ENCODE measurements at regions not wholly inside any gene's neighbourhood (a gene's known extent, or its start where the extent isn't known, plus 50 kb on each side); places are given as distances from the start of the nearest gene placed in this dataset.

- H3K4me1 ChIP-seq (ENCODE audit: insufficient read depth, low read length) = no peaks in the 10 kb centered on the region
- TF ChIP-seq MXD3 (CRISPR knock-in tag; IDR thresholded peaks at IDR 0.05) (no peak), ASH2L (IDR thresholded peaks at IDR 0.05; ENCODE audit: insufficient read length, low read depth, low read length) (no peak), POGK (CRISPR knock-in tag; conservative IDR thresholded peaks at IDR 0.05) (no peak), ZZZ3 (CRISPR knock-in tag; IDR thresholded peaks at IDR 0.05; ENCODE audit: borderline replicate concordance) (no peak), PITX1 (CRISPR knock-in tag; IDR thresholded peaks at IDR 0.05) (no peak), ZKSCAN5 (CRISPR knock-in tag; IDR thresholded peaks at IDR 0.05) (no peak), ZNF713 (CRISPR knock-in tag; IDR thresholded peaks at IDR 0.05) (no peak)
- no peaks in the 10 kb centered on the region for H3K9me3 ChIP-seq (ENCODE audit: low read length)
- no peaks in the 10 kb centered on the region for H3K36me3 ChIP-seq (replicated peaks in 1 of 2; ENCODE audit: control insufficient read depth in 1 of 2, insufficient read depth in 2 of 2, low read length in 2 of 2)
- ChIA-PET CTCF (ENCODE audit: low intra/inter-chr PET ratio, low total read pairs) (no interaction called here), POLR2A (no interaction called here)
- no peak overlapping the region for H3K27ac ChIP-seq (ENCODE audit: extremely low read length, insufficient read depth, low read length)
- H3K79me2 ChIP-seq (ENCODE audit: insufficient read depth, low read length) = no peaks in the 10 kb centered on the region
- no peak overlapping the region for H3K4me2 ChIP-seq (ENCODE audit: low read depth, low read length)
- ATAC-seq (no peak), DNase-seq (ENCODE audit: low spot score) (no peak), FAIRE-seq (no peak)
- intact Hi-C loops (cut with micrococcal nuclease; ENCODE audit: unreplicated experiment) = no loop called here
- no peaks in the 10 kb centered on the region for H4K20me1 ChIP-seq (ENCODE audit: insufficient read depth, low read length)
- H3K27me3 ChIP-seq (ENCODE audit: control insufficient read depth in 1 of 2, insufficient read depth in 2 of 2, low read length in 2 of 2) = no peaks in the 10 kb centered on the region
- H3K9ac ChIP-seq (ENCODE audit: insufficient read depth, low read depth, low read length) = no peak overlapping the region
- H3K4me3 ChIP-seq (replicated peaks in 1 of 3; ENCODE audit: insufficient read depth in 1 of 3, low read depth in 2 of 3, low read length in 3 of 3) = no peak overlapping the region
- BruUV-seq (replicated peaks) = no TSS peak
- in situ Hi-C loops (cut with HindIII; ENCODE audit: extremely low pct_ligation_motif_present, low pct_unique_long_range_greater_than_20kb) = no loop called here
- 0% methylated on average over 1 of the region's 1 CpG for WGBS (ENCODE audit: low lambda C conversion rate)
- no peak overlapping the region for H2AFZ ChIP-seq (ENCODE audit: low read length)
These were observed 155.9 kb downstream of the OXSM start for GRCh38 chr3:25945836-25946235.

- Histone ChIP-seq H3K4me3 (replicated peaks in 1 of 3; ENCODE audit: insufficient read depth in 1 of 3, low read depth in 2 of 3, low read length in 3 of 3) (no peak overlapping the region), H3K4me1 (ENCODE audit: insufficient read depth, low read length) (no peaks in the 10 kb centered on the region), H3K79me2 (ENCODE audit: insufficient read depth, low read length) (no peaks in the 10 kb centered on the region), H3K27ac (ENCODE audit: extremely low read length, insufficient read depth, low read length) (no peak overlapping the region), H2AFZ (ENCODE audit: low read length) (no peak overlapping the region), H4K20me1 (ENCODE audit: insufficient read depth, low read length) (no peaks in the 10 kb centered on the region), H3K36me3 (replicated peaks in 1 of 2; ENCODE audit: control insufficient read depth in 1 of 2, insufficient read depth in 2 of 2, low read length in 2 of 2) (no peaks in the 10 kb centered on the region), H3K4me2 (ENCODE audit: low read depth, low read length) (no peak overlapping the region), H3K9ac (ENCODE audit: insufficient read depth, low read depth, low read length) (no peak overlapping the region), H3K9me3 (ENCODE audit: low read length) (no peaks in the 10 kb centered on the region), H3K27me3 (ENCODE audit: control insufficient read depth in 1 of 2, insufficient read depth in 2 of 2, low read length in 2 of 2) (no peaks in the 10 kb centered on the region)
- 0% methylated on average over 2 of the region's 2 CpGs for WGBS (ENCODE audit: low lambda C conversion rate)
- intact Hi-C loops (cut with micrococcal nuclease; ENCODE audit: unreplicated experiment) (no loop called here), in situ Hi-C loops (cut with HindIII; ENCODE audit: extremely low pct_ligation_motif_present, low pct_unique_long_range_greater_than_20kb) (no loop called here)
- no peak for TF ChIP-seq NCOR1 (IDR thresholded peaks at IDR 0.05; ENCODE audit: borderline replicate concordance, low read length)
- no peak for TF ChIP-seq ZMAT3 (CRISPR knock-in tag; conservative IDR thresholded peaks at IDR 0.05)
- TF ChIP-seq DMAP1 (CRISPR knock-in tag; IDR thresholded peaks at IDR 0.05) = no peak
- TF ChIP-seq, protein P1, sequence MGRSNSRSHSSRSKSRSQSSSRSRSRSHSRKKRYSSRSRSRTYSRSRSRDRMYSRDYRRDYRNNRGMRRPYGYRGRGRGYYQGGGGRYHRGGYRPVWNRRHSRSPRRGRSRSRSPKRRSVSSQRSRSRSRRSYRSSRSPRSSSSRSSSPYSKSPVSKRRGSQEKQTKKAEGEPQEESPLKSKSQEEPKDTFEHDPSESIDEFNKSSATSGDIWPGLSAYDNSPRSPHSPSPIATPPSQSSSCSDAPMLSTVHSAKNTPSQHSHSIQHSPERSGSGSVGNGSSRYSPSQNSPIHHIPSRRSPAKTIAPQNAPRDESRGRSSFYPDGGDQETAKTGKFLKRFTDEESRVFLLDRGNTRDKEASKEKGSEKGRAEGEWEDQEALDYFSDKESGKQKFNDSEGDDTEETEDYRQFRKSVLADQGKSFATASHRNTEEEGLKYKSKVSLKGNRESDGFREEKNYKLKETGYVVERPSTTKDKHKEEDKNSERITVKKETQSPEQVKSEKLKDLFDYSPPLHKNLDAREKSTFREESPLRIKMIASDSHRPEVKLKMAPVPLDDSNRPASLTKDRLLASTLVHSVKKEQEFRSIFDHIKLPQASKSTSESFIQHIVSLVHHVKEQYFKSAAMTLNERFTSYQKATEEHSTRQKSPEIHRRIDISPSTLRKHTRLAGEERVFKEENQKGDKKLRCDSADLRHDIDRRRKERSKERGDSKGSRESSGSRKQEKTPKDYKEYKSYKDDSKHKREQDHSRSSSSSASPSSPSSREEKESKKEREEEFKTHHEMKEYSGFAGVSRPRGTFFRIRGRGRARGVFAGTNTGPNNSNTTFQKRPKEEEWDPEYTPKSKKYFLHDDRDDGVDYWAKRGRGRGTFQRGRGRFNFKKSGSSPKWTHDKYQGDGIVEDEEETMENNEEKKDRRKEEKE (IDR thresholded peaks at IDR 0.05) = no peak
- TF ChIP-seq MYPOP (CRISPR knock-in tag; IDR thresholded peaks at IDR 0.05) = no peak
- TF ChIP-seq ZNF33A (CRISPR knock-in tag; IDR thresholded peaks at IDR 0.05; ENCODE audit: borderline replicate concordance) = no peak
- TF ChIP-seq STAG1 (CRISPR knock-in tag; IDR thresholded peaks at IDR 0.05) = no peak
- DNase-seq (ENCODE audit: low spot score) (no peak), FAIRE-seq (no peak), ATAC-seq (no peak)
- POLR2A ChIA-PET = no interaction called here
- no TSS peak for BruUV-seq (replicated peaks)
- CTCF ChIA-PET (ENCODE audit: low intra/inter-chr PET ratio, low total read pairs) = no interaction called here
These were observed 162.2 kb downstream of the OXSM start for GRCh38 chr3:25952133-25952532.

Measured in HepG2 (cell line).